HG02970 (cell line): ENCODE measurements at regions not wholly inside any gene's neighbourhood (a gene's known extent, or its start where the extent isn't known, plus 50 kb on each side); places are given as distances from the start of the nearest gene placed in this dataset.

Experiments used
- ATAC-seq: cut with Tn5 transposase; IDR thresholded peaks from one replicate; pipeline ENCODE4 v1.9.1; 2021; ENCODE audit warnings: mild to moderate bottlenecking, moderate library complexity, moderate number of reproducible peaks; ENCODE audit not compliant: unreplicated experiment, low FRiP score

DNA sequence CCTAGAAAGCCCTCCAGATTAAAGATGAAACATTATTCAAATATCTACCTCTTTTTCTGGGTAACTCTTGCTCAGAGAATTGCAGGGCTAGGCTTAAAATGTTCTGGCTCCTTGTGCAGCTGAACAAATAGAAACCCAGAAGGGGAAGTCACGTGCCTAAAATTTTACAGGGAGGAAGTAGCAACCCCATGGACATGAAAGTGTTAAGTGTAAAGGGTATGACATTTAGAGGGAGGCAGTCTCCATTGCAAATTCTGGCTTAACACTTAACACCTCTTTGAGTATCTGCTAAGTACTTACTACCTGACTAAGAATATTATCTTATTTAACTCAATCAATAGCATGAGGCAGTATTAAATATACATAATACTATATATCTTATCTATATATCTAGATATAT, 376.1 kb upstream of the ERCC4 start:
- no peak for ATAC-seq

DNA sequence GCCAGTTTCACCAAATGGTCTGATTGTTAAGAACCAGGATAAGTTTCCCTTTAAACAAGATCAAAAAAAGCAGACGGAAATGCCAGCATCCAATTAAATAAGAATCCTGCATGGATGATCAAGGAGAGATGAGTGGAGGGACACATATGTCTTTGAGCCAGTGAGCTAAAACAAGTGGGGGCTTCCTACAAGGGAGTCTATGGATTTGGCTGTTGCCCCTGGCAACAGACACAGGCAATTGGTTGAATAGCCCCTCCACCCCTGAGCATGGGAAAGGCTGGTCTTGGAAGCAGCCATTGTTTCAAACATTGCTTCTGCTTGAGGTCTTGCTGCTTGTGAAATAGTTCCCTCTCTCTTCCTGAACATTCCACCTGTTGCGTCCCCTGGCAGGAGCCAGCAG, 374.7 kb upstream of the ERCC4 start:
- ATAC-seq: no peak

- no peak for ATAC-seq
These were observed 369.7 kb upstream of the ERCC4 start for GRCh38 chr16:13550254-13550653.

GRCh38 chr16:13552062-13552959, 367.6 kb upstream of the ERCC4 start:
- no peak for ATAC-seq

- no peak for ATAC-seq
These were observed 367.0 kb upstream of the ERCC4 start for GRCh38 chr16:13552960-13553257.

DNA sequence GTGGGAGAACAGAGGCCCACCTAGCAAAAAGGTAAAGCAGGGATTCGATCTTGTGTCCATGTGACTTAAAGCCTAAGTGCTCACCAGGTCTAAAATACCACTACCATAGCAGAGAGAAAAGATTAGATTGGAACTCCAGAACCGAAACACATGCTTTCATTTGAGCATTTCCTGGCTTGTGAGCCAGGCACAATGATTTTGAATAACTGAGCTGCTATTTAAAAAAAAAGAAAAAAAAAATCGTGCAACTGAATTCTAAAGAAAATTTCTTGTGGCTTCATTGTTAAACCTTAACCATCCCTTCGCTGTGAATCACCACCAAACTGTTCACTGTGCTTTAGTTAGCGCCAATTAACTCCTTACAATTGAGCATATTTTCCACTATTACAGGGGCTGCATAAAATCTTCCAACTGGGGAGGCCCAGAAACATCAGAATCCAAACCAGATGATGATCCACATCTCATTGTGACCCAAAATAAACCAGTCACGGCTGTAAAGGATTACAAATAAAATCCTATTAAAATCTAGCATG, 366.4 kb upstream of the ERCC4 start:
- no peak for ATAC-seq

- no peak for ATAC-seq
These were observed 365.9 kb upstream of the ERCC4 start for GRCh38 chr16:13554005-13554404.

DNA sequence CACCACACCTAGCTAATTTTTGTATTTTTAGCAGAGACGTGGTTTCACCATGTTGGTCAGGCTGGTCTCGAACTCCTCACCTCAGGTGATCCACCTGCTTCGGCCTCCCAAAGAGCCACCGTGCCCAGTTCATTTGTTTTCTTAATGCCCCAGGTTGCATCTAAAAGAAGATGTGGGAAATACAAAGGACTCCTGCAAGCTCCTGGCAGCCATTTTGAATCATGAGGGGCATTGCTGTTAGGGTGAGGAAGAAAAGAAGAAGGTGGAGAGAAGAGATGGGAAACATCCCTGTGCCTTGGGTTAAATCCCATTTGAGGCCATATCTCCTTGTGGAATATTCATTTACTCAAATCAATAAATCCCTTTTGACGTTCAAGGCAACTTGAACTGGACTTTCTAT, 365.3 kb upstream of the ERCC4 start:
- no peak for ATAC-seq

DNA sequence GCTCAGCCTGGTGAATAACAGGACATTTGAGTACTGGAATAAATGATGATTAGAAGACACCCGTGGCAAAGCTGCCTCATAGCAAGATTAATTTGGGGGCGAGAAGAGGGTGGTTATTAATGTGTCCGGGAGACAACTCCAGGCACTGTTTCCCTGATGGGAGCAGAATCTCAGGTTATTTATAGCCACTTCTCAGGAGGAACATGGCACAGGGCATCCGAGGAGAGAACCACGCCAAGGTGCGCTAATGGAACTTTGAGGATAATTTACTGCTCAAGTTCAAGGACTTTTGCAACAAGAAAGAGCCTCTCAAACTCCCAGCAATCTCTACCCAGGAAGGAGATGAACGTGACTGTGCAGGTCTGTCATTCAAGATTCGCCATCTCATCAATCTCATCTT, 362.5 kb upstream of the ERCC4 start:
- ATAC-seq: no peak

DNA sequence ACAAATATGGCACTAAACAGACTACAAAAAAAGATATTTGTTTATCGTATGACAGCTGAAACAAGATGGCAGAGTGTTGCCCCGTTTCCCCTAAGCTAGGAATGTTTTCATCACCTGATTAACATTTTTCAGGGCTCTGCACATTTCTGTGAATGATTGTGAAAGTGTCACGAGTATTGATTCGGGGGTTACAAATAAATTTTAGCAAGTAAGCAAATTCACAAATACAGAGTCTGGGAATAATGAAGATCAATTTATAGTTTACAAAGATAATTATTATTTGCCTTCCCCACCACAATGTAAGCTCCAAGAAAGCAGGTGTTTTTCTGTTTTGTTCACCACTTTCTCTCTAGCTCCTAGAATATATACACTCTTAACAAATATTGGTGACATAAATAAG, 361.2 kb upstream of the ERCC4 start:
- ATAC-seq: no peak

GRCh38 chr16:13559624-13560023, 360.3 kb upstream of the ERCC4 start:
- ATAC-seq: no peak

DNA sequence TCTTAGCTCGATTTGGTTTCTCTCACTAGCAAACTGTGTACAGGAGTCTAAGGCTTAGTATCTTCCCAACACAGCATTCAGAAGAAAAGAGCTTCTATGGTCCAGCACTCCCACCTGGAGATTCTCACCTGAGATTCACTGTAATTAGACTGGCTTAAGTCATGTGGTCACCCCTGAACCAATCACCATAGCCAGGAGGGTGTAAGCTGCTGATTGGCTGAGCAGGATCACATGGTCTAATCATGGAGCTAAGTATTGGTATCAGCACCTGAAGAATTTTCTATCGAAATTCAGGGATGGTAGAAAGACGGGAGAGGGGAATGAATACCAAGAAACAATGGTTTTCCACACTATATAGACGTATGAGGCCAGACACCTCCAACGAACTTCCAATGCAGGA, 359.8 kb upstream of the ERCC4 start:
- ATAC-seq: no peak

- no peak for ATAC-seq
These were observed 358.5 kb upstream of the ERCC4 start for GRCh38 chr16:13561291-13562070.

GRCh38 chr16:13568803-13569202, 351.2 kb upstream of the ERCC4 start:
- ATAC-seq: no peak

- no peak for ATAC-seq
These were observed 350.0 kb upstream of the ERCC4 start for GRCh38 chr16:13569986-13570385.

GRCh38 chr16:13571036-13571435, 348.9 kb upstream of the ERCC4 start:
- no peak for ATAC-seq

- ATAC-seq: no peak
These were observed 346.1 kb upstream of the ERCC4 start for GRCh38 chr16:13573903-13574302.

DNA sequence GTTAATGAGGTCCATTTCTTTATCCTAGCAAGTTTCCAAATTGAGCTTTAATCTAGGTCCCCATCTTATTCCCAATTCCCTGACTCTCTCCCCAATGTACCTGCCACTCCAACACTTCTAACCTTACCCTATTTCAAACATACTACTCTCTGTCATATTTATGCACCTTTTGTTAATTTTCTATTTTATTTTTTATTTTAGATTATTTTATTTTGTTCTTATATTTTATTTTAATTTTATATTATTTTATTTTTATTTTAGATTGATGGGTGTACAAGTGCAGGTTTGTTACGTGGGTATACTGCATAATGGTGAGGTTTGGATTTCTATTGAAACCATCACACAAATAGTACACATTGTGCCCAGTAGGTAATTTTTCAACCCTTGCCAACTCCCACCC, 333.9 kb upstream of the ERCC4 start:
- ATAC-seq: no peak

- ATAC-seq: no peak
These were observed 332.8 kb upstream of the ERCC4 start for GRCh38 chr16:13587181-13587580.

GRCh38 chr16:13594823-13595222, 325.1 kb upstream of the ERCC4 start:
- ATAC-seq: no peak

DNA sequence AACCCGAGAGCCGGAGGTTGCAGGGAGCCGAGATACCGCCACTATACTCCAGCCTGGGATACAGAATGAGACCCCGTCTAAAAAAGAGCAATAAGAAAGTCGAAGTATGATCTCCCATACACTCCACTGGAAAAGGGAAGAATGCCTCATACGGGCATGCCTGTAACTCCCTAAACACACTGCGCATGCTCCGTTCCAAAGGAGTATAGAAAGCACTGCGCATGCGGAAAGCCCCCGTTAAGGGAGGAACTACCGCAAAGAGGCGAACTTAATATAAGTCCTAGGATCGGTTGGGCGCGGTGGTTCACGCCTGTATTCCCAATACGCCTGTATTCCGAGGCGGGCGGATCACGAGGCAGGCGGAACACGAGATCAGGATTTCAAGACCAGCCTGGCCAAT, 313.1 kb upstream of the ERCC4 start:
- ATAC-seq: no peak

GRCh38 chr16:13607289-13607688, 312.7 kb upstream of the ERCC4 start:
- no peak for ATAC-seq
